ENCODE measurements at regions not wholly inside any gene's neighbourhood (a gene's known extent, or its start where the extent isn't known, plus 50 kb on each side); places are given as distances from the start of the nearest gene placed in this dataset.
A peak's percentile ranks its signal among the peaks of the same experiment; 100 is the strongest.

DNA sequence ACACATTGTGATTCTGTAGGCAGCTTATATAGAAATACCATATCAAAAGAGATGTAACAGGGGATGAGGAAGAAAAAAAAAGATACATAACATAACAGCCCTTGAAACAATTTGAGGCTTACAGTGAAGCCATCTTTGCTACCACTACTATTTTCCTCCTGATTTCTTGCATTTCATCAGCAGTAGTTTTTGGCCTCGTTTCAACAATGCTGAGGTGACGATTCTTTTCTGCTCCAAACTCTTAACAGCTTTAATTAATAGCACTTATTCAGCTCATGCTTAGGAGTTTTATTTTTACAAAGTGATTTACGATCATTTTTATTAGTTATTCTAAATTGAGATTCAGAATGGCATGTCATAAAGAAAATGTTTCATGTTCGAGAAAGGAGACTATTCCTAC lies 163.2 kb downstream of the DCK start:
- no peak for DNase-seq (ENCODE audit: low read depth)

GRCh38 chr4:71162386-71162785 lies 168.9 kb downstream of the DCK start:
- no peak for DNase-seq (ENCODE audit: low read depth)

DNA sequence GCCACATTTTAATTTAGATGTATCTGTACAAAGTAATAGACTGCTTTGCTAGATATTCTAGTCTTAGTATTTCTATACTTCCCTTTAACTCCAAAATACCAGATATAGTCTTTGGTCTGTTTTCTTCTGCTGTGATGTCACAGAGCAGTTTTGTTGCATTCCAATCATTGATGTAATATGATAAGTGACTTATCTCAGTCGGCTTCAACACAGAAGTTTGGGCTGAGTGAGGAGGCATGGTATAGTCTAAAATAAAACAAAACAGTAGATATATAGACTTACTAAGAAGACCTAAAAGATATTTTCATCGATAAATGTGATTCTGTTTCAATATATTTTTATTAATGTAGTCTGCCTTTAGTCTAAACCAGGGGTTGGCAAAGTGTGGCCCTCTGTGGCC lies 169.9 kb downstream of the DCK start:
- no peak for DNase-seq (ENCODE audit: low read depth)

DNA sequence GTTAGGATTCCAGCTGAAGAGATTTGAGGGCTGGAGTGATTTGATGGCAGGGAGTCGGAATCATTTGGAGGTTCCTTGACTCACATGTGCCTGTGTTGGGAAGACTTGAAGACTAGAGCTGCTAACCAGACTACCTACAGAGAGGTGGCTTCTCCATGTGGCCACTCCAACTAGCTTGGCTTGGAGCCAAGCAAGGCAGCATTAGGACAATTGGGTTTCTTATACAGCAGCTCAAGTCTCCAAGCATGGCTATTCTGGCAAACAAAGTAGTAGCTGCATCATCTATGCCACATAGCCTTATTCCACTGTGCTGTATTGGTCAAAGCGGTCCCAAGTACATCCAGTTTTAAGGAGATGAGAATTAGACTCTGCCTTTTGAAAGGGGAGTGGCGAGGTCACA lies 171.7 kb upstream of the SLC4A4 start:
- DNase-seq (ENCODE audit: low read depth), result no peak

- no peak for DNase-seq (ENCODE audit: low read depth)
These were observed 167.2 kb upstream of the SLC4A4 start for GRCh38 chr4:71171592-71171991.

GRCh38 chr4:71181332-71181731 lies 157.5 kb upstream of the SLC4A4 start:
- DNase-seq (ENCODE audit: low read depth), result no peak

DNA sequence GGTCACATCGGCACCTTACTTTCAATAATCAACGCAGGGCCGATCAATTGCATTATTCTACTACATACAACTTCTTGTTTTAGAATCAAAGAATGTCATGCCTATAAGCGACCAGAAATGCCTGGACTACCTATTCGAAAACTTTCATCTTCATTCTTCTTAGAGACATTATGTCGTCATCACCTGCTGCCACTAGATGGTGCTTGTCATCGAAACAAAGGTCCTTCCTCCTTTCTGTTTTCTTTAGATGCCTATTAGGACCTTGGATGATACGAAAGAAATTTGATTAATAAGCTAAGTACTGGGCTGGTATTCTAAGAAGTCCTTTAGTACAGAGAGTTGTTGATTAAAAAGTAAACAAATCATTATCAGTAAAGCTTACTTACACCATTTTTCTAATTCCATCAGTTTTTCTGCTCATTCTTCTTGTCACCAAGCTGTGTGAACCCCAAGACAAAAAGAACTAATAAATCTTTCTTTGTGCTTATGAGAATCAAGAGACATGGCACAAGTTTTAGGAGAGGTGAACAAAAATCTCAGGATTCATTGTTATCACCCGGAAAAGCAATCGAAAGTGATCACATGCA lies 154.5 kb upstream of the SLC4A4 start:
- no peak for DNase-seq (ENCODE audit: low read depth)

- DNase-seq (ENCODE audit: low read depth), result no peak
These were observed 153.8 kb upstream of the SLC4A4 start for GRCh38 chr4:71185037-71185436.

- DNase-seq (ENCODE audit: low read depth), result no peak
These were observed 152.6 kb upstream of the SLC4A4 start for GRCh38 chr4:71186257-71186565.

DNA sequence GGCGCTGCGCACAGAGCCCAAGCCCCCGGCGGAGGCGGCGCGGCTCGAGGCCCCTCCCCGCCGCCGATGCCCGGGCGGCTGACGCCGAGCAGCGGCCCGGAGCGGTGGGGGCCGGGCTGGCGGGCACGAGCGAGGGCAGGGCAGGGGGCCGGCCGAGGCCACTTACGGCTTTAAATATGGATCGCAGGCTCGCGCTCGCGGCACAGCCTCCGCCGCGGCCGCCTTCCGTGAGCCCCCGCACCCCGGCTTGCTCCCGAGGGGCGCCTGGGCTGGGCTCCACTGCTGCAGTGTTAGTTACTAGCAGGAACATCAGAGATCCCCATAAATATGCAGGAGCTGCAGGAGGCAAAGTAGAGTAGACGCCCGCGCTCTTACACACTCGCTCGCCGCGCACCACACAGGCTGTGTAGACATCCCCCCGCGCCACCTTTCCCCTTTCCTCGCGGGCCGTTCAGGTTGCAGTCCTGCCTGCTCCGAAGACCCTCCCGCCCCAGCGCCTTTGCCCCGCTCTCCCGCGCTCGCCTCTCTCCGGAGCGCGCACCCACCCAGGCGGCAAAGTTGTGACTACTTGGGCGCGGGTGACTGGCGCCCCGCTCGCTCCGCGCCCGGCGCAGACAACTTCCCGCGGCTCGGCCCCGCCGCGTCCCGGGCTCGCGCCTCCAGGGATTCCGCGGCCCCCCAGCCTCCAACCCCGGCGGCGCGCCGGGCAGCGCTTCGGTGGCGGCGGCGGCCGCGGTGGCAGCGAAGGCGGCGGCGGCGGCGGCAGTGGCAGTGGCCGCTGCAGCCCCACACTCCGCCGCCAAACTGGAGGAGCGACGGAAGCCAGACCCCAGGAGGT lies 152.0 kb upstream of the SLC4A4 start:
- peak; percentile 17 for DNase-seq (ENCODE audit: low read depth)

- DNase-seq (ENCODE audit: low read depth), result no peak
These were observed 151.2 kb upstream of the SLC4A4 start for GRCh38 chr4:71187404-71188155.

GRCh38 chr4:71188156-71188640 lies 150.6 kb upstream of the SLC4A4 start:
- no peak for DNase-seq (ENCODE audit: low read depth)

- no peak for DNase-seq (ENCODE audit: low read depth)
These were observed 149.9 kb upstream of the SLC4A4 start for GRCh38 chr4:71188951-71189350.

- no peak for DNase-seq (ENCODE audit: low read depth)
These were observed 149.3 kb upstream of the SLC4A4 start for GRCh38 chr4:71189471-71189870.

DNA sequence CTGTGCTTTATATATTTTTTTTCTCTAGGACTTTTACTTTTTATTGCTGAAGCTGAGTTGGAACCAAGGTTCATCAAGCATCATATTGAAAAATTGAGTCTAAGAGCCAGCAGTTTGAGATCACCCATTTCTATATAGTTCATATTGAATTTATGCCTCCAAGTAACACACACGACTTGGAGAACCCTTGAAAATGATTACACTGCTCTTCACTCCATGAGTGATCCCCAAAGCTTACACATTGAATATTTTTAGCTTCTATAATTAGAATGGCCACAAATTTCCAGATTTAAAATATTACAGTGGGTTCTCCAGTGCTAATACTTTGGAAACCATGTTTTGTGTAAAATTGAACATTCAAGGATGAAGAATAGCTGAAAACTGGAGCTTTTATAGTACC lies 144.4 kb upstream of the SLC4A4 start:
- DNase-seq (ENCODE audit: low read depth), result no peak

- DNase-seq (ENCODE audit: low read depth), result no peak
These were observed 142.9 kb upstream of the SLC4A4 start for GRCh38 chr4:71195924-71196323.

- no peak for DNase-seq (ENCODE audit: low read depth)
These were observed 139.9 kb upstream of the SLC4A4 start for GRCh38 chr4:71198958-71199357.

DNA sequence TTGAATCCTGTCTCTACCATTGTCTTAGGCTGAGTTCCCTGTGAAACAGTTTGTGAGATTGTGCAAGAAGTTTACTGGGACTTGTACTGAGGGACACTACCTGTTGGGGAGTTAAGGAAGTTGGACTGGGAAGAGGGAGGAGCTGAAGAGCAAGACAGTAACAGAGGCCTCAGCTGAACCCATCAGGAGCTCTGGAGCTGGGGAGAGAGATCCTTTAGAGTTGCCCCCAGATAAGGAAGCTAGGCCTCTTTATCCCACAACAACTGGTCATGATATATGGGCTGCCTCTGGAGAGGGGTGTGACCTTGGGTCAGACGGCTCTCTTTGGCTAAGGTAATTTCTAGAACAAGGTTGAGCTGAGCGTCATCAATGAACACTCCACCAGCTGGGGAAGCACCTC lies 137.8 kb upstream of the SLC4A4 start:
- DNase-seq (ENCODE audit: low read depth), result no peak

GRCh38 chr4:71201817-71202576 lies 136.8 kb upstream of the SLC4A4 start:
- no peak for DNase-seq (ENCODE audit: low read depth)

DNA sequence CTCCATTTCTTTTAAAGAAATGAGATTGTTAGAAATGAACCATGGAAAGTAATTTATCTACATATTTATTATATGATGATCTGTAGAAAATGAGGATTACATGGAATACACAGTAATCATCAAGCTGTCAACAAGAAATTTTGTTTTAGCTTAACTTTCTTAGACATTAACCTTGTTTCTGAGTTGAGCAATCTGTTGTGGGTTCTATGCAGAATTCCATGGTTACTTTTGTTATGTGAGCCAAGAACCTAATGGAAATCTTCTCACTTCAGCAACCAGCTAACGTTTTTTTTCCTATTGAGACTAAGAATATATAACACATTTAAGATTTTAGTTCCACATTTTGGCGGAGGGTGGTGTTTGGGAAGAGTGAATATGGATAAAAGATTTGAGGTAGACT lies 136.1 kb upstream of the SLC4A4 start:
- DNase-seq (ENCODE audit: low read depth), result no peak

DNA sequence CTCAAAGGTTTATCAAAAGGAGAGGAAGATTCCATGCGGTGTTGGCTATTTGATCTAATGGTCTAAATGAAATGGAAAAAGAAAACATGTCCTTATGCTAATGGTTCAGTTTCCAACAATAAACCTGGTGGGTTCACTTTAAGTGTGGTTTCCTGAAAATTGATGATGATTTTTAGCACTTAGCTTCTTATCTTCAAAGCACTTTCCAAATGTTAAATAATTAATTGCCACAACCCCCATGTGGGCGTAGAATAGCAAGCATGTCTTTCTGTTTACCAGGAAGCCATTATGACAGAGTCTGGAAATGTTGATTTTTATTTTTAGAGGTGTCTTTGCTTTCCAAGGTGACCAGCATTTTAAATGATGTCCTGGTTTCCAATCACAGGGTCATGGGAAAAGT lies 134.8 kb upstream of the SLC4A4 start:
- DNase-seq (ENCODE audit: low read depth), result no peak

DNA sequence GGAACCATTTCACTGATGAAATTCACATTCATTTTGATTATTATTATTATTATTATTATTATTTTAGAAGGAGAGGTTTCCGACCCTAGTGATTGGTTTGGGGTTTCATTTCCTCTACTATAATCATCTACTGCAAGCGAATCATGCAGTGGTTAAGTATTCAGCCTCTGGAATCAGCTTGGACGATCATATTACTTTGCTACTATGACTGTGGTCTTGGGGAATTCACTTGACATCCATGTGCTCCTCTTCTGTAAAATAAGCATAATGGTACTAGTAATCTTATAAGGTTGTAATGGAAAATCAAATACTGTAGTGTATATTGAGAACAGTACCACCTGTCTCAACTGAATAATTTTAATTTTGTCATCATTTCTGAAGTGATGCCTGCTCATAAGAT lies 132.1 kb upstream of the SLC4A4 start:
- DNase-seq (ENCODE audit: low read depth), result no peak
